ENCODE measurements at regions not wholly inside any gene's neighbourhood (a gene's known extent, or its start where the extent isn't known, plus 50 kb on each side); places are given as distances from the start of the nearest gene placed in this dataset.

- H3K4me1 ChIP-seq = no peaks in the 10 kb centered on the region
- H3K27ac ChIP-seq = no peak overlapping the region
- H3K9me3 ChIP-seq = peaks cover 0 to 3% (median 0%) of the 10 kb centered on the region in 4 donors
- 94 to 95% methylated on average over 15 of the region's 15 CpGs for WGBS, 2 donors
- H3K4me3 ChIP-seq = no peak overlapping the region
- no peak for DNase-seq
- H3K27me3 ChIP-seq = no peaks in the 10 kb centered on the region
- intact Hi-C loops (cut with DNase I) = no loop called here
- no peaks in the 10 kb centered on the region for H3K36me3 ChIP-seq
- TF ChIP-seq EP300 (IDR thresholded peaks at IDR 0.05) = no peak
Measured at GRCh38 chr2:2804528-2804927, 473.5 kb upstream of the MYT1L start.

GRCh38 chr2:2801458-2801857, 470.4 kb upstream of the MYT1L start:
- TF ChIP-seq CTCF (IDR thresholded peaks at IDR 0.05) (no peak), POLR2A (IDR thresholded peaks at IDR 0.05) (no peak), POLR2AphosphoS5 (IDR thresholded peaks at IDR 0.05) (no peak), EP300 (IDR thresholded peaks at IDR 0.05) (no peak)
- peaks cover 0 to 3% (median 0%) of the 10 kb centered on the region in 4 donors for H3K9me3 ChIP-seq
- no peaks in the 10 kb centered on the region for H3K4me1 ChIP-seq
- no peak overlapping the region for H3K4me3 ChIP-seq
- no peak for DNase-seq
- H3K36me3 ChIP-seq = no peaks in the 10 kb centered on the region
- H3K27ac ChIP-seq = no peak overlapping the region
- WGBS, 2 donors = 89 to 96% methylated on average over 3 of the region's 3 CpGs
- intact Hi-C loops (cut with DNase I) = no loop called here
- no peaks in the 10 kb centered on the region for H3K27me3 ChIP-seq

DNA sequence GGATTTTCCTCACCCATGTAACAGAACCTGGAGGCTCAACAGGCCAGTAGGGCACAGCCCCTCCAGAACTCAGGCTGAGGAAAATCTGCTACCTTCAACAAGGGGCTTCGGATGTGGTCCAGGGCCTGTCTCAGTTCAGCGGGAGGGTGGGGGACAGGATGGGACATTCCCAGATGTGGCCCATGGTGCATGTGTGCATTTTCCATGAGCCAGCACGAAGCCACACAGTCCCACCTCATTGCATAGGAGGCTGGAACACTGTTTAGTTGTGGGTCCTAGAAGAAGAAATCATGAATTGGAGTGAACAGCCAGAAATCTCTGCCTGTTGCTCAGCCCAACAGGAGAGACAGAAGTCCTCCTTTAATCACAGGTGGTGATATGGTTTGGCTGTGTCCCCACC, 469.6 kb upstream of the MYT1L start:
- Histone ChIP-seq H3K27ac (no peak overlapping the region), H3K36me3 (no peaks in the 10 kb centered on the region), H3K27me3 (no peaks in the 10 kb centered on the region), H3K4me3 (no peak overlapping the region), H3K9me3 (peaks cover 0 to 3% (median 0%) of the 10 kb centered on the region in 4 donors), H3K4me1 (no peaks in the 10 kb centered on the region)
- DNase-seq = no peak
- intact Hi-C loops (cut with DNase I) = no loop called here
- 72 to 88% methylated on average over 3 of the region's 3 CpGs for WGBS, 2 donors
- TF ChIP-seq POLR2AphosphoS5 (IDR thresholded peaks at IDR 0.05) (no peak), CTCF (IDR thresholded peaks at IDR 0.05) (no peak), POLR2A (IDR thresholded peaks at IDR 0.05) (no peak), EP300 (IDR thresholded peaks at IDR 0.05) (no peak)

GRCh38 chr2:2800001-2800400, 468.9 kb upstream of the MYT1L start:
- H3K9me3 ChIP-seq = peaks cover 0 to 3% (median 0%) of the 10 kb centered on the region in 4 donors
- H3K4me1 ChIP-seq = no peaks in the 10 kb centered on the region
- H3K4me3 ChIP-seq = no peak overlapping the region
- TF ChIP-seq CTCF (IDR thresholded peaks at IDR 0.05) (no peak), POLR2AphosphoS5 (IDR thresholded peaks at IDR 0.05) (no peak)
- WGBS, 2 donors = 30 to 63% methylated on average over 1 of the region's 1 CpG
- no peaks in the 10 kb centered on the region for H3K27me3 ChIP-seq
- intact Hi-C loops (cut with DNase I) = no loop called here
- H3K27ac ChIP-seq = no peak overlapping the region
- no peak for DNase-seq
- no peaks in the 10 kb centered on the region for H3K36me3 ChIP-seq

GRCh38 chr2:2799151-2799697, 468.1 kb upstream of the MYT1L start:
- no peak for DNase-seq
- Histone ChIP-seq H3K27me3 (no peaks in the 10 kb centered on the region), H3K36me3 (no peaks in the 10 kb centered on the region), H3K4me1 (no peaks in the 10 kb centered on the region), H3K9me3 (peaks cover 0 to 3% (median 0%) of the 10 kb centered on the region in 4 donors), H3K4me3 (no peak overlapping the region), H3K27ac (no peak overlapping the region)
- TF ChIP-seq CTCF (IDR thresholded peaks at IDR 0.05) = no peak
- no peak for TF ChIP-seq POLR2A (IDR thresholded peaks at IDR 0.05)
- intact Hi-C loops (cut with DNase I) = no loop called here
- WGBS, 2 donors = 82 to 87% methylated on average over 10 of the region's 10 CpGs

Data from sigmoid colon (tissue), 6 donors.